Hepatocyte (in vitro differentiated cells): ENCODE measurements at regions not wholly inside any gene's neighbourhood (a gene's known extent, or its start where the extent isn't known, plus 50 kb on each side); places are given as distances from the start of the nearest gene placed in this dataset.

ENCODE experiments used
- CTCF ChIP-seq: fragments of 200-600 bp; sonication (generic); IDR thresholded peaks from 2 replicates; pipeline ENCODE4 v1.5.1; 2016; ENCODE audit warnings: antibody characterized with exemption, mild to moderate bottlenecking; ENCODE audit not compliant: poor library complexity
- EZH2 ChIP-seq: fragments of 200-600 bp; sonication (generic); IDR thresholded peaks from 2 replicates; pipeline ENCODE4 v1.6.1; 2016; ENCODE audit warnings: antibody characterized with exemption, mild to moderate bottlenecking, borderline replicate concordance
- EZH2phosphoT487 ChIP-seq: fragments of 200-600 bp; sonication (generic); IDR thresholded peaks from one replicate; pipeline ENCODE4 v1.6.1; 2018; ENCODE audit warnings: antibody characterized with exemption, mild to moderate bottlenecking, low read depth, moderate library complexity; ENCODE audit not compliant: unreplicated experiment, severe bottlenecking

GRCh38 chr2:62309081-62309464, 113.2 kb downstream of the B3GNT2 start:
- TF ChIP-seq CTCF (no peak), EZH2 (no peak), EZH2phosphoT487 (no peak)
